KOPT-K1 (cell line): ENCODE measurements at regions not wholly inside any gene's neighbourhood (a gene's known extent, or its start where the extent isn't known, plus 50 kb on each side); places are given as distances from the start of the nearest gene placed in this dataset.

Experiments
- H3K27ac ChIP-seq: fragments of 200-600 bp; sonication (generic); 2 replicates; pipeline ENCODE4 v1.5.1; 2016; ENCODE audit warnings: antibody characterized with exemption, mild to moderate bottlenecking, low read depth, low read length; ENCODE audit not compliant: poor library complexity, severe bottlenecking
- H3K36me3 ChIP-seq: fragments of 200-600 bp; sonication (generic); 2 replicates; pipeline ENCODE4 v1.5.1; 2017; ENCODE audit warnings: antibody characterized with exemption, mild to moderate bottlenecking, low read length, moderate library complexity; ENCODE audit not compliant: insufficient read depth
- H3K9me3 ChIP-seq: fragments of 200-600 bp; sonication (generic); 2 replicates; pipeline ENCODE4 v1.5.1; 2017; ENCODE audit warnings: antibody characterized with exemption, low read length, mild to moderate bottlenecking; ENCODE audit not compliant: insufficient read depth, poor library complexity, severe bottlenecking

- H3K9me3 ChIP-seq: no peaks in the 10 kb centered on the region
- H3K36me3 ChIP-seq: no peaks in the 10 kb centered on the region
- no peak overlapping the region for H3K27ac ChIP-seq
These were observed 66.1 kb upstream of the CXADR start for GRCh38 chr21:17446737-17447136.

DNA sequence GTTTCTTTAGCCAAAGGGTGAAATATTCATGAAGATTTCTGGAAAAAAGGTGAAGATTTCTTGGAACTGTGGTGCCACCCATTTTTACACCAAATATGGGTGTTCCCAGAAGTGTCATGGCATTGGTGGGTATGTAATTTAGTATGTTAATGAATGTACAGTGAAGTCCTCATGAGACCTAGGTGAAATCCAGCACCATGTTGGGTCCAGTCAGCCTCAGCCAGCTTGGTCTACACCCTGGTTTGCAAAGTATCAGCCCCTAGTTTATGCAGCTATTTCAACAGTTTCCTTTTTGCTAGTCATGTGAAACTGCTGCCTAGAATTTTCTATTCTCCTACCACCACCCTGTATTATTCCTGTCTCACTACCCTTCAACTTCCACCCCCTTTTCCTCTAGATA is 63.1 kb upstream of the CXADR start:
- no peaks in the 10 kb centered on the region for H3K36me3 ChIP-seq
- H3K27ac ChIP-seq: no peak overlapping the region
- no peaks in the 10 kb centered on the region for H3K9me3 ChIP-seq

- Histone ChIP-seq H3K36me3 (no peaks in the 10 kb centered on the region), H3K9me3 (no peaks in the 10 kb centered on the region), H3K27ac (no peak overlapping the region)
These were observed 61.4 kb upstream of the CXADR start for GRCh38 chr21:17451364-17451891.

DNA sequence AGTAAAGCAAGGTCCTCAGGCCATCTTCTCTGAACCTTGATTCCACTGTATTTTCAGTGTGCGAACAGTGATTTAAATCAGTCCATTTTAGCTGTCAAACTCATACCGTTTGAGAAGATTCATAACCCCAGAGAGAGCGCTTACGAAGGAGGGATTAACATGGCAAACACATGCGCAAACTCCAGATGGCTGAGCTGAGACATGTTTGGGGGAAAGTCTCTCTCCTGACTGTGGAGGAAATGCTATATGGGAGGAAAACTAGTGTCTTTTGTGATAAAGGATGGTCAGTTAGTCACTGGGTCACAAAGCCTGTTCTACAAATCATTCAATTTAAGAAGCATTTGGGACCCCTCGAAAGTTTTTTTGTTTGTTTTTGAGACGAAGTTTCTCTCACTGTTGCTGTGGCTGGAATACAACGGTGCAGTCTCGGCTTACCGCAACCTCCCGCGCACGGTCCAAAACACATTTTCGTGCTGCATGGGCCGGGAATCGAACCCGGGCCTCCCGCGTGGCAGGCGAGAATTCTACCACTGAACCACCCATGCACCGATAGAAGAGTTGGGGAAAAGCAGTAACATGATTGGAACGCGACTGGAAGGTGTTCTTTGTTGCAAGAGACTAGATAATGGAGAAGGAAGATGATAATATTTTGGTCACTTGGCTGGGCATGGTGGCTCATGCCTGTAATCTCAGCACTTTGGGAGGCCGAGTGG is 58.4 kb upstream of the CXADR start:
- no peak overlapping the region for H3K27ac ChIP-seq
- no peaks in the 10 kb centered on the region for H3K9me3 ChIP-seq
- no peaks in the 10 kb centered on the region for H3K36me3 ChIP-seq

DNA sequence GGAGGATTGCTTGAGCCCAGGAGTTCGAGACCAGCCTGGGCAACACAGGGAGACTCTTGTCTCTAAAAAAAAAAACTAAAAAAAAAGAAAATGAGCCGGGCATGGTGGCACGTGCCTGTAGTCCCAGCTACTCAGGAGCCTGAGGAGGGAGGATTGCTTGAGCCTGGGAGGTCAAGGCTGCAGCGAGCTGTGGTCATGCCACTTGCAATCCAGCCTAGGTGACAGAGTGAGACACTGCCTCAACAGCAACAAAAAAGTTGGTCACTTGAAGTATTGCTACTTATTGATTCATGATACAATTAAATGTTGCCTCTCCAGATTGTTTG is 57.9 kb upstream of the CXADR start:
- Histone ChIP-seq H3K36me3 (no peaks in the 10 kb centered on the region), H3K9me3 (no peaks in the 10 kb centered on the region), H3K27ac (no peak overlapping the region)

GRCh38 chr21:17455451-17455850 is 57.4 kb upstream of the CXADR start:
- no peaks in the 10 kb centered on the region for H3K9me3 ChIP-seq
- H3K36me3 ChIP-seq: no peaks in the 10 kb centered on the region
- no peak overlapping the region for H3K27ac ChIP-seq

DNA sequence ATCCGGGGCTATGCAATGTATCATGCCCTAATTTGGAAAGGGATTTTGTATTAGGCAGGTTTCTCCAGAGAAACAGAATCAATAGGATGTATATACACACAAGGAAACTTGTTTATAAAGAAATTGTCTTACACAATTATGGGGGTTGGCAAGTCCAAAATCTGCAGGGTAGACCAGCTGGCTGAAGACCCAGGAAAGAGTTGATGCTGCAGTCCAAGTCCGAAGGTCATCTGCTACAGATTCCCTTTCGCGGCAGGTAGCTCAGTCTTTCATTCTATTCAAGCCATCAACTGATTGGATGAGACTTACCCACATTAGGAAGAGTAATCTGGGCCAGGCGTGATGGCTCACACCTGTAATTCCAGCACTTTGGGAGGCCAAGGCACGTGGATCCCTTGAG is 54.6 kb upstream of the CXADR start:
- H3K27ac ChIP-seq: no peak overlapping the region
- no peaks in the 10 kb centered on the region for H3K9me3 ChIP-seq
- no peaks in the 10 kb centered on the region for H3K36me3 ChIP-seq

GRCh38 chr21:17460094-17460493 is 52.7 kb upstream of the CXADR start:
- no peaks in the 10 kb centered on the region for H3K9me3 ChIP-seq
- no peaks in the 10 kb centered on the region for H3K36me3 ChIP-seq
- no peak overlapping the region for H3K27ac ChIP-seq

GRCh38 chr21:17461014-17461413 is 51.8 kb upstream of the CXADR start:
- H3K9me3 ChIP-seq: no peaks in the 10 kb centered on the region
- H3K36me3 ChIP-seq: no peaks in the 10 kb centered on the region
- H3K27ac ChIP-seq: no peak overlapping the region

GRCh38 chr21:17461582-17461981 is 51.3 kb upstream of the CXADR start:
- Histone ChIP-seq H3K27ac (no peak overlapping the region), H3K9me3 (no peaks in the 10 kb centered on the region), H3K36me3 (no peaks in the 10 kb centered on the region)

GRCh38 chr21:17462276-17462981 is 50.4 kb upstream of the CXADR start:
- Histone ChIP-seq H3K9me3 (no peaks in the 10 kb centered on the region), H3K36me3 (no peaks in the 10 kb centered on the region), H3K27ac (no peak overlapping the region)
